DMS153 treated with DMSO at 0.1 percent for 48 hours (cell line): ENCODE measurements at regions not wholly inside any gene's neighbourhood (a gene's known extent, or its start where the extent isn't known, plus 50 kb on each side); places are given as distances from the start of the nearest gene placed in this dataset.
"Not testable (repeated sequence)": the region's sequence is repeated elsewhere in the genome, so short reads cannot be mapped to it uniquely, and the experiment has no call there.

Experiments
- DNase-seq: peaks from one replicate; lab custom pipeline; 2025; ENCODE audit not compliant: unreplicated experiment; lab: John Stamatoyannopoulos, UW

DNA sequence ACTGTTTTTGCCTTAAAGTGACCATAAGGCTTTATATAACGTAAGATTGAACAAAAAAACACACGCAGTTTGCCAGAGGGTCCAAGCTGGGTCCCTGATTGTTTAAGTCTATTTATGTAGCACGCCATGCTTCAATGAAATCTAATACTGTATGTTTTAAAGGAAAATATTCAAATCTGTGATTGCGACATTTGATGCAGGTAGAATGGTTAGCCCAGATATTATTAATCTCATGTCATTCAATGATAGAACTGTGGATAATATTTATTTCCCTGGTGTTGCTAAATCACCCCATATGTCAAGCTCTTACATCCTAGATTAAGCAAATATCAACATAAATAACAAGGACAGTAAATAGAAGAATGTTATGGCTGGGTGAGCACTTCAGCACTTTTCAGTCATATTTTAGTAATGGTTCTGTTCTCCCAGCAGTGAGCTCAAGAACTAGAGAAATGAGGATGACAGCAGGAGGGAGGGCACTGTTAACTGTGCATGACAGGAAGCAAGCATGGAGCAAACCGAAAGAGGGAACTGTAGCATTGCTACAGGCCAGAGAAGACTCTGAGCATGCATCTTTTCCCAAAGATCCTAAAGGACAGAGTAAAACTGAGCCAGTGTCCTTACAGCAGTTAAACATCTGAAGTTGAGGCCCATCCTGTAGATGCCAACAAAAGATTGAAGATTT, 465.7 kb upstream of the MGAT4C start:
- DNase-seq, result no peak

DNA sequence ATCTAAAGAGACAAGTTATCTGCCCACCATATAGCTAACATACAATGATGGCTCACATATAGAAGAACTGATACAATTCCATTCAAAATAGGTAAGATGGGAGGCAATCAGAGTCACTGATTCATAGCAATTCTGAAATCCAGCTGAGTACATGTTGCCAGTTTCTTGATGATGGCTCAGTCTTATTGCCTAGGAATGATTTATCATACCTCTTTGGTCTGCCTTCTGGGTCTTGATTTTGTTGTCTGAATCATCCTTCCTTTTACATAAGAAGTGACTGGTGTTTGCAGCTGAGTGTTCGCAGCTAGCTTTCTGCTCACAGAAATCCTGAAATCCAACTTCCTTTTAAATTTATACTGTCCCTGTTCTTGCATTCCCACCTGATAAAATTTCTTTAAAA, 463.2 kb upstream of the MGAT4C start:
- DNase-seq, result no peak

DNA sequence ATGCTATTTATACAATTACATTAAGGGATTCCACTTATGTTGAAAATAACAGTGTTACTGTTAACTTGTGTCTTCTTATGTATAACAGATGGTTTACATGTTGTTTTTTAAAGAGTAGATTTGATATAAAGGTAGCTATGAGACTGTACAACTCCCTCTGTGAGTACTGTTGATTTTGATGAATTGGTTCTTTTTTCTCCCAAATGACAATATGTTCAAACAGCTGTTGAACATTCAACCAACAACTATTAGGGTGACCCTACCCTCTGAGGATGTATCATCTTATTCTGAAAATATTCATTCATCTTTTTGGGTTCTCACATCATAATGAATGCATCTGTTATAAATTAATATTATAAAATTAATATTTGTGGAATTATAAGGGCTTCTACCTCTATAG, 456.9 kb upstream of the MGAT4C start:
- DNase-seq, result no peak

DNA sequence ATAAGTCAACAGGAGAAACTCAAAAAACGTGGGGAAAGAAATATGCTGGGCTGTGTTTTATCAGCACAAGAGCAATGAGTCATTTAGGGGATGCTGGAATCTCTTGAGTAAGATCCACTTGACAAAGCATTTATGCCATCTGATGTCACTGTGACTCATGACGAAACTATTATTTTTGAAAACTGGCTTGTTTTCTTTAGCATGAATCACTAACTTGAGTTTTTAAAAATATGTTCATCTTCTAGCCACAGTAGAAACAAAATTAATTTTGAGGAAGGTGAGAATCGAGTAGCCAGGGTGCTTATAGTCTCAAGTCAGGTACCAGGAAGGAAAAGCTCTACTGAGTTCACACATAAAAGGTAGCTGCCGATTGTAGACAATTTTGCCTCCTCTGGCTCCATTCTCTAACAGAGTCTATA, 456.2 kb upstream of the MGAT4C start:
- DNase-seq, result no peak

DNA sequence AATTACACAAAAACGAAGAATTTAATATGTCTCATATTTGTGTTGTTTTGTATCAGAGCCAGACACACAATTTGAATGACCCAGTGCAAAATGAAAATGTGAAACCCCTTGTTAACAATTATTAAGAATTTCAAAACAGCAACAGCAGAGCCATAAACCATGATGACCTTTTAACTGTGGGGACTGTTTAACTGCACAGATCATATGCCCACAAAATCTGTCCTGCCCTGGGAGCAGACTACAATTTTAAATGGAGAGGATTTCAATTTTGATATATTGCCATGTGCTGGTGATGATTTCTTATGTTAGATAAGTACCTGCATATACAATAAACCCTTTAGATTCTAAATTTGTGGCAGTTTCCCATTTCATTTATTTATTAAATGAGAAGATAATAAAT, 455.5 kb upstream of the MGAT4C start:
- no peak for DNase-seq

DNA sequence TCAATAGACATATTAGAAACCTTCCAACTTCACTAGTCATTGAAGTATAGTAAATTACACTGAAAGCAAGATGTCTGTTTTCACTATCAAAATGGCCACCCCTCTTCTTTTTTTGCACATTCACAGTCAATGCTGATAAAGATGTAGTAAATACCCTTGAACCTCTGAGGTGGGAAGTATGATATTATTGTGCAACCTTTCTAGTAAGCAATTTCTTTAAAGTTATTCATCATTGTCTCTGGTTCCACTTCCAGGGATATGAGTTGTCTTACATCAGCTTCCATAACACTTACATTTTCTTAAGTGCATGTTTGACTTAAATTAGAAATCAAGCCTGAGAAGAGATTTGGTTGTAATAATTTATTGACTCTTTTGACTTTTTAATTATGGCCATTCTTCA, 453.9 kb upstream of the MGAT4C start:
- no peak for DNase-seq

DNA sequence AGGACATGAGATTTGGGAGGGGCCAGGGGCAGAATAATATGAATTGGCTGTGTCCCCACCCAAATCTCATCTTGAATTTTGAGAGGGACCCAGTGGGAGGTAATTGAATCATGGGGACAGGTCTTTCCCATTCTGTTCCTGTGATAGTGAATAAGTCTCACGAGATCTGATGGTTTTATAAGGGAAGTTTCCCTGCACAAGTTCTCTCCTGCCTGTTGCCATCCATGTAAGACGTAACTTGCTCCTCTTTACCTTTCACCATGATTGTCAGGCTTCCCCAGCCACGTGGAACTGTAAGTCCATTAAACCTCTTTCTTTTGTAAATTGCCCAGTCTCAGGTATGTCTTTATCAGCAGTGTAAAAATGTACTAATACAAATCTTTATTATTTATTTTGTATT, 452.8 kb upstream of the MGAT4C start:
- not testable (repeated sequence) for DNase-seq

DNA sequence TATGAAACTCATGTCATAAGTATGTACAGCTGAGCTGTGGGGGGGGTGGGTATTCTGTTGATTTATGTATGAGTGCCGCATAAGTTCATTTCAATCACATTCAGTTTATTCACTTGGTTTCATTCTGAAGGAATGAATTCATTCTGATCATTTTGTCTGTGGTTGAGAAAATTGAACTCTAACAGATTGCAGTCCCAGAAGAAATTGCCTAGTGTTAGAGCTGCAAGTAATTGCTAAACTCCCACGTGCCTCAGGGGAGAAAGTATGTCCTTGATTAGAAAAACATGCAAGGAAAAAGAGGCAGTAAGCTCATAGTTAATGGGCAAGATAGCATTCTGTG, 442.4 kb upstream of the MGAT4C start:
- DNase-seq, result no peak

DNA sequence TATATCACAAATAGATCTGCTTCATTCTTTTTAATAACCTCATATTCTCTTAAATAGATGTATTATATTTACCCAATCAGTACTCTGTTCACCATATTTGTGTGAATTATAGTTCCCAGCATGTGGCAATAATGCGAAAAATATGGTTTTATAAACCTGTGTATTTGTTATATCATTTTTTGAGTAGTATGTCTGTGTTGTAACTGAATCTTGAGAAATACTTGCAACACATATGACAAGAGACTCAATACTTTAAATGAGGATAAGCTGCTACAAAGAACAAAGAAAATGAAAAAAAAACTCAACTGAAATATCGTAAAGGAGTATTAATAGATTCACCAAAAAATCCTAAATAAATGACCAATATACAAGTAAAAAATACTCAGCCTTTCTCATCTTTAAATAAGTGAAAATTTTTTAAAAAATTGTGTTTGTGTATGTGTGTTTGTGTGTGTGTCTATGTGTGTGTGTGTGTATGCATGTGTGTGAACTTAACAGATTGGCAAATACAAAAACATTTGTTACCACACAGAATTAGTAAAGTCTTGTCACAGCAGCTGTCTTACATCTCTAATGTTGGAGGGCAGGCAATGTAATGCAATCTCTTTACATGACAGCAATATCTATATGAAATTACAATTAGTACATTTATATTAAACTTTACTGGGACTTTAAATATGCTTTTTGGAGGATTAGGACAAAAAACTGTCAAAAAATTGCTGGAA, 441.9 kb upstream of the MGAT4C start:
- no peak for DNase-seq

DNA sequence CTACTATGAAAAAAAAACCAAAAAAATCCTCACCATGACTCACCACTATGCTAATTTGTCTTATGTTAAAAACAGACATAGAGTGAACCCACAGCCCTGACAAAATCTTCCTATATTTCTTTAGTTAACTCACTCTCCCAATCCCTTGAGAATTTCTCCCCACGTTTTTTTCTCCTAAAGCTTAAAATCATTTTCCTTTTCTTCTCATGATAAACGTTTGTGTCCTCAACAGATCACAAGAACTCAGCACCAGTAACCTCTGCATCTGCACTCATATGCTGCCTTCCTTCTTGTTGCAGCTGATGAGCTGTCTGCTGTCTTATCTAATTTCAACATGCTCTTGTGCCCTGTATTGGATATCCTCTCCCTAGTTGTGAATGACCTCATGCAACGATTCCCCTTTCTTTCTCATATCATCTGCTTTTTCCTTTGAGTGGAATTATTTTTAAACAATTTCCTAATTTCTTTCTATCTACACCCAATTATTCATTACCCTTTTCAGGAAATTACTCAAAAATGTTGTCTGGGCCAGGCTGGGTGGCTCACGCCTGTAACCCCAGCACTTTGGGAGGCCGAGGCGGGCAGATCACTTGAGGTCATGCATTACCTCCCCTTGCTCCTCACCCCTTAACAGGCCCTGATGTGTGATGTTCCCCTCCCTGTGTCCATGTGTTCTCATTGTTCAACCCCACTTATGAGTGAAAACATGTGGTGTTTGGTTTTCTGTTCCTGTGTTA, 427.5 kb upstream of the MGAT4C start:
- DNase-seq, result no peak

DNA sequence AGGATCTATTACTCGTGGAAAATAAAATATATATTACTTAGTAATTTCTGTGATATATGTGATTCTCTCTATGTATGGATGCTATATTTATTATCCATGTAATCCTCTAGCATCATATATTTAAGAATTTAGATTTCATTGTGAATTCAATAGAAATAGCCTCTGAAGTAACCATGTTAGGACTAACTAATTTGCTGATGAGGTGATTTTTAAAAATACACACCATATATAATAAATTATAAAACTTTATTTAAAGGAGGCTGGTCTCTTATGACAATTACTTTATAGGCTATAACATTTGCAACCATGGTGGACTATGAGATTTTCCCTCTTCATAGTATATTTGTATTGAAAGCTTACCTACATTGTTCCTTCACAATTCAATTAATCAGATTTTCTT, 424.9 kb upstream of the MGAT4C start:
- DNase-seq, result no peak

DNA sequence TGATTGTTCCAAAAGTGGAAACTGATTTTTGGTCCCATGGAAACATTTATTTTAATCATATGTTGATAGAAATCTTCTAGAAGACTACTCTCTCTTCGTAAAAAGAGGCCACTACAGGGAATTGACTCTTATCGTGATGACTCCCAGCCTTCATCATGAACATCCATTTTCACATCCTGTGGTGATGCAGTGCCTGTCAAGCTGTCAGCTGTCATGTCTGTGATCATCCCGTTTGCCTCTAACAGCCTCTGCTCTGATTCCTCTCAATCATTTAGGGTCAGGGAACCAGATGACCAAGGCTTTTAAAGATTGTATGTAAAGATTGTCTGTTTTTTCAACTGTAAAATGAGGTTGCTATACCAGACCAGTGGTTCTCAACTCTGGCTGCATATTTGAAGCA, 419.0 kb upstream of the MGAT4C start:
- no peak for DNase-seq

DNA sequence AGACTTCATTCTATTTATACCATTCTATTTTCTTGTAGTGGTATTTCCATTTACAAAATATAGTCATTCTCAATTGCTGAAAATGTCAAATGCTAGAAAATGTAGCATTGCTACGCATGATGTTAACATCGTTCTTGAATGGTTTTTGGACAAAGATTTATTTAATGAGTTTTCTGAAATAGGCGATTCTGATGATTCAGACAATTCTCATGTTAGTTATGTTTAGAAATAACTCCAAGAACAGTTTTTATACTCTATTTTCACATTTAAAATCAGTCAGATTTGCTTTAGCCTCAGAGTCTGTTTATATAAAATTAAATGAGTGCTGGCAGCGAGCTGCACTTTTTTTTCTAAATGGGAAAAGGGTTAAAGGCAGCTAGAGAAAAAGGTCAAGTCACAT, 414.8 kb upstream of the MGAT4C start:
- DNase-seq, result no peak

DNA sequence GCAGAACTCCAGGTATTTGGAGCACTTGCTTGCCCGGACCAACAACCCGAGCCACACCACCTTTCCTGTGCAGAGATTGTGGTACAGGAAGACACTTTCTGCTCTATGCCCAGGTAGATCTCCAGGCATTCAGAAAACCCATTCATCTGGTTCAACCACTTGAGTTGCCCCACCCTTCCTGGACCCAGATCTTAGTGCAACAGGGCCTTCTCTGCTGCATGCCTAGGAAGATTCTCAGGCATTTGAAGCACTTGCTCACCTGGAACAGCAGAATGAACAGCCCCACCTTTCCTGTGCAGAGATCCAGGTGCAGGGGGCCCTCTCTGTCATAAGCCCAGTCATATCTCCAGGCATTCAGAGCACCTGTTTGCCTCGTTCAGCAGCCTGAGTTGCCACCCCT, 412.8 kb upstream of the MGAT4C start:
- no peak for DNase-seq

DNA sequence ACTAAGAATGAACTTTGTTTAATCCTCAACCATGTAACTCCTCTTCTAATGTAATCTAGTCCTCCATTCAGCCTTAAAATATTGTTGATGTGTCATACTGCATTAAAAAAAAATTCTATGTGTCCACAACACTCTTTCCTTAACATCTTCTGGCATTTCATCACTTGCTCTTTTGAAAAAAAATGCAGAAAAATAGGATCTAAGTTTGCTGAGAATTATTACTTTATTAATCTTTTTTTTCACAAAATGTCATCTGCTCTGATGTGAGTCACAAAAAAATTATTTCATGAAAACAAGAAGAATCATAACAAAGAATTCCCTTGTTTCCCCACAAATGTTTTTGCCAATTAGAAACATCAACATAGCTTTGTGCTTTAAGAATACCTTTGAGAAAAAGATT, 410.1 kb upstream of the MGAT4C start:
- DNase-seq, result no peak

DNA sequence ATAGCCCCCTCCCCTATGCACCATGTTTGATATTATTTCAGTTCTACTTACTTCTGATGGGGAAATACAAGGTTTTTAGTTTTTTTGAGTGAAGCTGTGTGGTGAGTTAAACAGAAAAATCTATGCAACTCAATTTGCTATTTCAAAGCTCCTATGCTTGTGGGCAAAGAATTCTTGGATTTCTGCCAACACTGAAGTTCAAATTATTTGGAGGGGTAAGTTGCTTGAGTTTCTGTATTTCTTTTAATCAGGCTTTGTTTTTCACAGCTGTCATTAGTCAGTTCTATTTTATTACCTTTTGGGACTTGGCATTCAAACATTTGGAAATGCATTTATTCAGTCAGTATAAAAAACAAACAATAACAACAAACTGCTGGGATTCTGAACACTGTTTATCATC, 407.5 kb upstream of the MGAT4C start:
- no peak for DNase-seq

DNA sequence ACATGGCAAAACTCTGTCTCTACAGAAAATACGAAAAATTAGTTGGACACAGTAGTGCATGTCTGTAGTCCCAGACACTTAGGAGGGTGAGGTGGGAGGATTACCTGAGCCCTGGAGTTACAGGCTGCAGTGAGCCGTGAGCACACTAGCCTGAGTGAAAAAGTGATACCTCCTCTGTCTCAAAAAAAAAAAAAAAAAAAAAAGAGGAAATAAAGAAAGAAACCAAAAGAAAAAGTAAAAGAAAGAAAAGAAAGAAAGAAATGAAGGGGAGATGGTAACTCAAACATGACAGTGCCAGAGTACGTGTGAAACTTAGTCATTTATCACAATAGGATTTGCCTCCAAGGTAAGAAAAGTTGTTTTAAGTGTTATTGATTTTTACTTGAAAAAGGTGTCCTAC, 407.0 kb upstream of the MGAT4C start:
- no peak for DNase-seq

DNA sequence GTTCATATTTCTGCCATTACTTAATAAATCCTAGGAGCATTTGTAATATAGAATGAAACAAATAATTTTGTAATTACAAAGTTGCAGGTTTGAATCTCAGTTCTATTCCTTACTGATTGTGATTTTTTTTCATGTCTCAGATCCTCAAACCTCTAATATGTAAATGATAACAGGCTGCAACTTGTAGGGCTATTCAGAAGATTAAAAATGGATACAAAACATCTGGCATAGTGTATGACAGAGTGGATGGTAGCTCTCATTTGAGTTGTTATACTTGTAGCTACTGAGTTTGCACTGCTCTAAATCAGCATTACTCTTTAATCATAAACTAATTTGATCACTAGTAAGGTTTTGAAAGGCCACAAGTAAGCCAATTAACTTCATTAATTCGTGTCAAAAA, 406.3 kb upstream of the MGAT4C start:
- no peak for DNase-seq

DNA sequence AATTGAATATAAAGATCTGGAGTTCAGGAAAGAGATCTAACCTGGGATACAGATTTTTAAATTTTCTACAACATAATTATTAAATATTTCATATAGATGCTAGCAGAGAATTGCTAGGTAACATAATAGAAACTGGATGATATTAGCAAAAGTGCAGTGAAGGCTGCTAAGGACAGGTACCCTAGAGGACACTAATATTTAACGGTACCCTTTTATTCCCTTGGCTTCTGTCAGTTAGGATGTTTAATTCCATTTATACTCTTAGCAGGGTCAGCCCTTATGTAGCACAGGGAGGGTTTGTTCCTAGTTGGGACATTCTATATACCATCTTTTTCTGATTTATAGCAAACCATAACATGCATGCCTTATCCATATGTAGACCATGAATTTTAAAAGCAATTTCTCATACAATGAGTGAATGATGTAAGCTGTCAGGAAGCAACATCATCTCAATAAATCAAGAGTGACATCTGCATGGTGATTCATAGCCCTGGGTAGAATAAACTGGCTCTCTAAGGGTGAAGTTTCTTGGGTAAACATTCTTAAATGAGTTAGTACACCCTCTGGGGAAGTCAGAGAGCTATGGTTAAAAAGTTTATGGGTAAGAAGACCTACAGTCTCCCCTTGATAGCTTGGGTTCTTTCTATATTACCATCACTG, 404.4 kb upstream of the MGAT4C start:
- DNase-seq, result no peak

DNA sequence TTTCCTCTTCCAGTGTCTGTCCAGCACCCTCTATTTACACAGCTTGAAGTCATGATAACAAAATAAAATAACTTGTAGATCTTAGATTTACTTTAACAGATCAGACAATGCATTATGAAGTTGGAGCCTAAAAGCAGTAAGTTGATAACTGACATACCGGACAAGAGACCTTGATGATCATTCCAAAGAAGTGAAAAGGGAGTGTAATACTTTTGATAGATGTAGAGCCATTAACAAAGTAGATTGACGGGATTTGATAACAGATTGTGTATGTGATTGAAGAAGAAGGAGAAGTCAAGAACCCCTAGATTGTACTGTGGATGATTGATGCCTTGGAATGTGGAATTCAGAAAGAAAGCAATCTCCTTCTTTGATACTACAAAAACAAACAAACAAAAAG, 403.8 kb upstream of the MGAT4C start:
- DNase-seq, result no peak

DNA sequence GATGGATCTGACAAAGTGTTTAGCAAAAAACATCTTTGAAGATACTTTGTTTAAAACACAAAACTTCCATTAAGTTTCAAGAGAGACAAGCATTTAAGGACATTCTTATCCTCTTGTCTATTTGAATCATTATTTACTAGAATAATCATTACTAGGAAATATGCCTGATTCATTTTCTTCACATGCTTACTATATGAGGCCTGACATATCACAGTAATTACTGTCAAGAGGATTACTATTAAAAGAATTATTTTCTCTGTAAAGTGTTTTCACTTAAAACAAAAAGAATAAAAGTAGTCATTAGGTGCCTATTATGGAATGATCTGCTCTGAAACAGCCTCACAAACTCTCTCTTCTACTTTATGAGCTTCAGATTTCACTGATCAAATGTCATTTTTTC, 402.1 kb upstream of the MGAT4C start:
- DNase-seq, result no peak

DNA sequence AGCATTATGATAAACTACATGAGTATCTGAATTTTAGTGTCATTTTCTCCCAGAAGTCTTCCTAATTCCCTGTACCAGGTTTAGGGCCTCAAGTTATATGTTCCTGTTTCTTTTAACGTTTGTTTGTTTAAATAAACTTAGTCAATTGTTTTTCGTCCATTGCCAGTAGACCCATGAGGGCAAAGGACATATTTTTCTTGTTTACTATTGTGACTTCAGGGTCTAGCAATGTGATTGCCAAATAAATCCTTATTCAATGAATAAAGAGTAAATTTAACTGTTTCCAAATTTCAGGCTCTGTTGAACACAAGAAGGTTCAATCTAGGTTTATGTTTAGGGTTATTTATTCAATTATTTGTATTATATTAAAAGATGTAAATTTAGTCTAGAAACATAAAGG, 391.6 kb upstream of the MGAT4C start:
- no peak for DNase-seq
